ENCODE measurements at regions not wholly inside any gene's neighbourhood (a gene's known extent, or its start where the extent isn't known, plus 50 kb on each side); places are given as distances from the start of the nearest gene placed in this dataset.

- Histone ChIP-seq H3K4me1 (ENCODE audit: control insufficient read depth in 2 of 2, insufficient read depth in 2 of 2, low read length in 2 of 2) (peaks cover 3 to 34% of the 10 kb centered on the region in 2 donors), H3K27me3 (ENCODE audit: control insufficient read depth in 2 of 2, insufficient read depth in 1 of 2, low read length in 1 of 2) (no peaks in the 10 kb centered on the region), H3K27ac (ENCODE audit: low read depth in 1 of 2, low read length in 1 of 2) (no peak overlapping the region), H3K9me3 (ENCODE audit: control insufficient read depth in 2 of 2, insufficient read depth in 1 of 2, low read length in 1 of 2) (no peaks in the 10 kb centered on the region), H3K36me3 (ENCODE audit: control insufficient read depth in 2 of 2, insufficient read depth in 2 of 2, low read length in 1 of 2) (no peaks in the 10 kb centered on the region), H3K4me3 (ENCODE audit: low read length in 2 of 2) (no peak overlapping the region)
- 88% methylated on average over 8 of the region's 8 CpGs for WGBS
- no peak for DNase-seq (ENCODE audit: low read depth in 6 of 9, low spot score in 9 of 9)
Measured at GRCh38 chr22:45061332-45061731, 51.5 kb upstream of the PHF21B start.

GRCh38 chr22:45064313-45065278 lies 54.8 kb upstream of the PHF21B start:
- H3K27me3 ChIP-seq (ENCODE audit: control insufficient read depth in 2 of 2, insufficient read depth in 1 of 2, low read length in 1 of 2): no peaks in the 10 kb centered on the region
- no peaks in the 10 kb centered on the region for H3K9me3 ChIP-seq (ENCODE audit: control insufficient read depth in 2 of 2, insufficient read depth in 1 of 2, low read length in 1 of 2)
- H3K27ac ChIP-seq (ENCODE audit: low read depth in 1 of 2, low read length in 1 of 2): peak overlapping the region in 1 of 2 donors; percentile 58
- WGBS: 68% methylated on average over 18 of the region's 18 CpGs
- DNase-seq (ENCODE audit: low read depth in 6 of 9, low spot score in 9 of 9): peak in 3 of 9 donors; percentile 28 to 74 (median 54)
- no peak overlapping the region for H3K4me3 ChIP-seq (ENCODE audit: low read length in 2 of 2)
- H3K4me1 ChIP-seq (ENCODE audit: control insufficient read depth in 2 of 2, insufficient read depth in 2 of 2, low read length in 2 of 2): peaks cover 3 to 21% of the 10 kb centered on the region in 2 donors
- no peaks in the 10 kb centered on the region for H3K36me3 ChIP-seq (ENCODE audit: control insufficient read depth in 2 of 2, insufficient read depth in 2 of 2, low read length in 1 of 2)

- H3K4me1 ChIP-seq (ENCODE audit: control insufficient read depth in 2 of 2, insufficient read depth in 2 of 2, low read length in 2 of 2): peaks cover 3 to 25% of the 10 kb centered on the region in 2 donors
- H3K9me3 ChIP-seq (ENCODE audit: control insufficient read depth in 2 of 2, insufficient read depth in 1 of 2, low read length in 1 of 2): no peaks in the 10 kb centered on the region
- H3K36me3 ChIP-seq (ENCODE audit: control insufficient read depth in 2 of 2, insufficient read depth in 2 of 2, low read length in 1 of 2): no peaks in the 10 kb centered on the region
- DNase-seq (ENCODE audit: low read depth in 6 of 9, low spot score in 9 of 9): no peak
- WGBS: 95% methylated on average over 8 of the region's 8 CpGs
- H3K27ac ChIP-seq (ENCODE audit: low read depth in 1 of 2, low read length in 1 of 2): no peak overlapping the region
- H3K27me3 ChIP-seq (ENCODE audit: control insufficient read depth in 2 of 2, insufficient read depth in 1 of 2, low read length in 1 of 2): no peaks in the 10 kb centered on the region
- H3K4me3 ChIP-seq (ENCODE audit: low read length in 2 of 2): no peak overlapping the region
Measured at GRCh38 chr22:45065726-45066125, 55.9 kb upstream of the PHF21B start.

- WGBS: 94% methylated on average over 1 of the region's 1 CpG
- no peak for DNase-seq (ENCODE audit: low read depth in 6 of 9, low spot score in 9 of 9)
- peaks cover 0 to 17% of the 10 kb centered on the region in 2 donors for H3K27me3 ChIP-seq (ENCODE audit: control insufficient read depth in 2 of 2, insufficient read depth in 1 of 2, low read length in 1 of 2)
- H3K36me3 ChIP-seq (ENCODE audit: control insufficient read depth in 2 of 2, insufficient read depth in 2 of 2, low read length in 1 of 2): no peaks in the 10 kb centered on the region
- H3K4me1 ChIP-seq (ENCODE audit: control insufficient read depth in 2 of 2, insufficient read depth in 2 of 2, low read length in 2 of 2): peaks cover 0 to 33% of the 10 kb centered on the region in 2 donors
- H3K9me3 ChIP-seq (ENCODE audit: control insufficient read depth in 2 of 2, insufficient read depth in 1 of 2, low read length in 1 of 2): no peaks in the 10 kb centered on the region
- no peak overlapping the region for H3K4me3 ChIP-seq (ENCODE audit: low read length in 2 of 2)
- H3K27ac ChIP-seq (ENCODE audit: low read depth in 1 of 2, low read length in 1 of 2): no peak overlapping the region
Measured at GRCh38 chr22:45067731-45068130, 57.9 kb upstream of the PHF21B start.

GRCh38 chr22:45069925-45070324 lies 60.1 kb upstream of the PHF21B start:
- WGBS: 99% methylated on average over 5 of the region's 5 CpGs
- Histone ChIP-seq H3K27ac (ENCODE audit: low read depth in 1 of 2, low read length in 1 of 2) (no peak overlapping the region), H3K4me1 (ENCODE audit: control insufficient read depth in 2 of 2, insufficient read depth in 2 of 2, low read length in 2 of 2) (peaks cover 0 to 17% of the 10 kb centered on the region in 2 donors), H3K4me3 (ENCODE audit: low read length in 2 of 2) (no peak overlapping the region), H3K9me3 (ENCODE audit: control insufficient read depth in 2 of 2, insufficient read depth in 1 of 2, low read length in 1 of 2) (no peaks in the 10 kb centered on the region), H3K27me3 (ENCODE audit: control insufficient read depth in 2 of 2, insufficient read depth in 1 of 2, low read length in 1 of 2) (peaks cover 0 to 30% of the 10 kb centered on the region in 2 donors), H3K36me3 (ENCODE audit: control insufficient read depth in 2 of 2, insufficient read depth in 2 of 2, low read length in 1 of 2) (no peaks in the 10 kb centered on the region)
- DNase-seq (ENCODE audit: low read depth in 6 of 9, low spot score in 9 of 9): no peak

- H3K27ac ChIP-seq (ENCODE audit: low read depth in 1 of 2, low read length in 1 of 2): no peak overlapping the region
- 31% methylated on average over 9 of the region's 9 CpGs for WGBS
- DNase-seq (ENCODE audit: low read depth in 6 of 9, low spot score in 9 of 9): peak in 1 of 9 donors; percentile 65
- H3K36me3 ChIP-seq (ENCODE audit: control insufficient read depth in 2 of 2, insufficient read depth in 2 of 2, low read length in 1 of 2): no peaks in the 10 kb centered on the region
- H3K4me1 ChIP-seq (ENCODE audit: control insufficient read depth in 2 of 2, insufficient read depth in 2 of 2, low read length in 2 of 2): peaks cover 0 to 16% of the 10 kb centered on the region in 2 donors
- H3K27me3 ChIP-seq (ENCODE audit: control insufficient read depth in 2 of 2, insufficient read depth in 1 of 2, low read length in 1 of 2): peaks cover 0 to 41% of the 10 kb centered on the region in 2 donors
- peaks cover 0 to 3% of the 10 kb centered on the region in 2 donors for H3K9me3 ChIP-seq (ENCODE audit: control insufficient read depth in 2 of 2, insufficient read depth in 1 of 2, low read length in 1 of 2)
- H3K4me3 ChIP-seq (ENCODE audit: low read length in 2 of 2): no peak overlapping the region
Measured at GRCh38 chr22:45071618-45072017, 61.8 kb upstream of the PHF21B start.

- peaks cover 0 to 49% of the 10 kb centered on the region in 2 donors for H3K27me3 ChIP-seq (ENCODE audit: control insufficient read depth in 2 of 2, insufficient read depth in 1 of 2, low read length in 1 of 2)
- no peak for DNase-seq (ENCODE audit: low read depth in 6 of 9, low spot score in 9 of 9)
- 37% methylated on average over 17 of the region's 17 CpGs for WGBS
Measured at GRCh38 chr22:45072322-45072903, 62.6 kb upstream of the PHF21B start.

GRCh38 chr22:45073064-45073463 lies 63.3 kb upstream of the PHF21B start:
- 87% methylated on average over 5 of the region's 5 CpGs for WGBS
- no peaks in the 10 kb centered on the region for H3K36me3 ChIP-seq (ENCODE audit: control insufficient read depth in 2 of 2, insufficient read depth in 2 of 2, low read length in 1 of 2)
- no peak overlapping the region for H3K4me3 ChIP-seq (ENCODE audit: low read length in 2 of 2)
- no peak for DNase-seq (ENCODE audit: low read depth in 6 of 9, low spot score in 9 of 9)
- peaks cover 0 to 3% of the 10 kb centered on the region in 2 donors for H3K9me3 ChIP-seq (ENCODE audit: control insufficient read depth in 2 of 2, insufficient read depth in 1 of 2, low read length in 1 of 2)
- no peak overlapping the region for H3K27ac ChIP-seq (ENCODE audit: low read depth in 1 of 2, low read length in 1 of 2)
- peaks cover 0 to 16% of the 10 kb centered on the region in 2 donors for H3K4me1 ChIP-seq (ENCODE audit: control insufficient read depth in 2 of 2, insufficient read depth in 2 of 2, low read length in 2 of 2)
- H3K27me3 ChIP-seq (ENCODE audit: control insufficient read depth in 2 of 2, insufficient read depth in 1 of 2, low read length in 1 of 2): peaks cover 0 to 55% of the 10 kb centered on the region in 2 donors

More at GRCh38 chr22:45072322-45072903, 62.6 kb upstream of the PHF21B start:
- peaks cover 0 to 3% of the 10 kb centered on the region in 2 donors for H3K9me3 ChIP-seq (ENCODE audit: control insufficient read depth in 2 of 2, insufficient read depth in 1 of 2, low read length in 1 of 2)
- H3K36me3 ChIP-seq (ENCODE audit: control insufficient read depth in 2 of 2, insufficient read depth in 2 of 2, low read length in 1 of 2): no peaks in the 10 kb centered on the region
- no peak overlapping the region for H3K27ac ChIP-seq (ENCODE audit: low read depth in 1 of 2, low read length in 1 of 2)
- H3K4me1 ChIP-seq (ENCODE audit: control insufficient read depth in 2 of 2, insufficient read depth in 2 of 2, low read length in 2 of 2): peaks cover 0 to 16% of the 10 kb centered on the region in 2 donors
- H3K4me3 ChIP-seq (ENCODE audit: low read length in 2 of 2): no peak overlapping the region

GRCh38 chr22:45077286-45077685 lies 67.5 kb upstream of the PHF21B start:
- H3K27ac ChIP-seq (ENCODE audit: low read depth in 1 of 2, low read length in 1 of 2): no peak overlapping the region
- H3K4me1 ChIP-seq (ENCODE audit: control insufficient read depth in 2 of 2, insufficient read depth in 2 of 2, low read length in 2 of 2): no peaks in the 10 kb centered on the region
- H3K9me3 ChIP-seq (ENCODE audit: control insufficient read depth in 2 of 2, insufficient read depth in 1 of 2, low read length in 1 of 2): peaks cover 1 to 3% of the 10 kb centered on the region in 2 donors
- H3K36me3 ChIP-seq (ENCODE audit: control insufficient read depth in 2 of 2, insufficient read depth in 2 of 2, low read length in 1 of 2): no peaks in the 10 kb centered on the region
- no peak overlapping the region for H3K4me3 ChIP-seq (ENCODE audit: low read length in 2 of 2)
- WGBS: 83% methylated on average over 14 of the region's 14 CpGs
- peaks cover 0 to 49% of the 10 kb centered on the region in 2 donors for H3K27me3 ChIP-seq (ENCODE audit: control insufficient read depth in 2 of 2, insufficient read depth in 1 of 2, low read length in 1 of 2)
- DNase-seq (ENCODE audit: low read depth in 6 of 9, low spot score in 9 of 9): no peak
